Skeletal muscle satellite cell (primary cell): ENCODE measurements at regions not wholly inside any gene's neighbourhood (a gene's known extent, or its start where the extent isn't known, plus 50 kb on each side); places are given as distances from the start of the nearest gene placed in this dataset.
A peak's percentile ranks its signal among the peaks of the same experiment; 100 is the strongest.
"Not testable (repeated sequence)": the region's sequence is repeated elsewhere in the genome, so short reads cannot be mapped to it uniquely, and the experiment has no call there.

Source experiments
- H3K27me3 ChIP-seq: 2 replicates; pipeline ENCODE4 v1.7.0; 2013; ENCODE audit warnings: low read length; ENCODE audit not compliant: control insufficient read depth, insufficient read depth
- H3K36me3 ChIP-seq: 2 replicates; pipeline ENCODE4 v1.7.0; 2013; ENCODE audit warnings: mild to moderate bottlenecking, control low read depth, low read length; ENCODE audit not compliant: insufficient read depth
- H3K4me1 ChIP-seq: 2 replicates; pipeline ENCODE4 v1.7.0; 2013; ENCODE audit warnings: low read length; ENCODE audit not compliant: control insufficient read depth, insufficient read depth
- H3K4me2 ChIP-seq: 2 replicates; pipeline ENCODE4 v1.7.0; 2013; ENCODE audit warnings: mild to moderate bottlenecking, low read length
- H3K4me3 ChIP-seq: 2 replicates; pipeline ENCODE4 v1.7.0; 2013; ENCODE audit warnings: low read length
- H3K9ac ChIP-seq: 2 replicates; pipeline ENCODE4 v1.7.0; 2013; ENCODE audit warnings: mild to moderate bottlenecking, low read depth, low read length, moderate library complexity
- H3K9me3 ChIP-seq: replicated peaks from 2 replicates; pipeline ENCODE4 v1.7.0; 2013; ENCODE audit warnings: mild to moderate bottlenecking, control low read depth, low read length

- not testable (repeated sequence) for H3K9me3 ChIP-seq, H3K36me3 ChIP-seq, H3K4me3 ChIP-seq, H3K27me3 ChIP-seq, H3K9ac ChIP-seq, H3K4me1 ChIP-seq, H3K4me2 ChIP-seq
Measured at GRCh38 chr22:22296047-22296446, 51.5 kb downstream of the VPREB1 start.

GRCh38 chr22:22297159-22297793 lies 52.7 kb downstream of the VPREB1 start:
- H3K36me3 ChIP-seq, H3K9me3 ChIP-seq, H3K4me1 ChIP-seq, H3K27me3 ChIP-seq: not testable (repeated sequence)
- H3K9ac ChIP-seq, result peak overlapping the region; percentile 91
- peak overlapping the region; percentile 93 for H3K4me3 ChIP-seq
- H3K4me2 ChIP-seq, result peak overlapping the region; percentile 82

GRCh38 chr22:22297794-22298653 lies 53.4 kb downstream of the VPREB1 start:
- not testable (repeated sequence) for H3K27me3 ChIP-seq, H3K9me3 ChIP-seq, H3K4me1 ChIP-seq, H3K36me3 ChIP-seq
- peak overlapping the region; percentile 91 for H3K9ac ChIP-seq
- peak overlapping the region; percentile 82 for H3K4me2 ChIP-seq
- H3K4me3 ChIP-seq, result peak overlapping the region; percentile 93

- H3K4me3 ChIP-seq, result peak overlapping the region; percentile 93
- not testable (repeated sequence) for H3K36me3 ChIP-seq, H3K4me1 ChIP-seq, H3K27me3 ChIP-seq, H3K9me3 ChIP-seq
- peak overlapping the region; percentile 77 for H3K4me2 ChIP-seq
- peak overlapping the region; percentile 91 for H3K9ac ChIP-seq
Measured at GRCh38 chr22:22298654-22299009, 54.0 kb downstream of the VPREB1 start.

- not testable (repeated sequence) for H3K9ac ChIP-seq, H3K4me2 ChIP-seq, H3K4me3 ChIP-seq, H3K36me3 ChIP-seq, H3K27me3 ChIP-seq, H3K9me3 ChIP-seq, H3K4me1 ChIP-seq
Measured at GRCh38 chr22:22300511-22300910, 55.9 kb downstream of the VPREB1 start.

GRCh38 chr22:22300946-22301345 lies 56.4 kb downstream of the VPREB1 start:
- not testable (repeated sequence) for H3K9me3 ChIP-seq, H3K4me3 ChIP-seq, H3K4me1 ChIP-seq, H3K4me2 ChIP-seq, H3K36me3 ChIP-seq, H3K9ac ChIP-seq, H3K27me3 ChIP-seq

- H3K27me3 ChIP-seq, result no peaks in the 10 kb centered on the region
- H3K9ac ChIP-seq, result no peak overlapping the region
- peaks cover 28% of the 10 kb centered on the region for H3K36me3 ChIP-seq
- no peak overlapping the region for H3K4me2 ChIP-seq
- H3K4me3 ChIP-seq, result no peak overlapping the region
- H3K9me3 ChIP-seq, result no peaks in the 10 kb centered on the region
- H3K4me1 ChIP-seq, result no peaks in the 10 kb centered on the region
Measured at GRCh38 chr22:22316589-22316988, 72.0 kb downstream of the VPREB1 start.

- H3K4me2 ChIP-seq, result no peak overlapping the region
- no peaks in the 10 kb centered on the region for H3K27me3 ChIP-seq
- no peaks in the 10 kb centered on the region for H3K9me3 ChIP-seq
- no peak overlapping the region for H3K4me3 ChIP-seq
- H3K9ac ChIP-seq, result no peak overlapping the region
- H3K36me3 ChIP-seq, result peaks cover 28% of the 10 kb centered on the region
- H3K4me1 ChIP-seq, result no peaks in the 10 kb centered on the region
Measured at GRCh38 chr22:22318723-22319465, 74.3 kb downstream of the VPREB1 start.

GRCh38 chr22:22321743-22322611 lies 77.4 kb downstream of the VPREB1 start:
- not testable (repeated sequence) for H3K4me2 ChIP-seq, H3K4me1 ChIP-seq, H3K9me3 ChIP-seq, H3K27me3 ChIP-seq, H3K4me3 ChIP-seq, H3K9ac ChIP-seq
- H3K36me3 ChIP-seq, result peaks cover 16% of the 10 kb centered on the region

GRCh38 chr22:22322792-22323191 lies 78.2 kb downstream of the VPREB1 start:
- Histone ChIP-seq H3K4me3 (no peak overlapping the region), H3K4me2 (no peak overlapping the region), H3K9me3 (no peaks in the 10 kb centered on the region), H3K36me3 (peaks cover 16% of the 10 kb centered on the region), H3K4me1 (no peaks in the 10 kb centered on the region), H3K27me3 (no peaks in the 10 kb centered on the region), H3K9ac (no peak overlapping the region)

GRCh38 chr22:22327723-22328122 lies 83.1 kb downstream of the VPREB1 start:
- Histone ChIP-seq H3K9me3 (no peaks in the 10 kb centered on the region), H3K36me3 (no peaks in the 10 kb centered on the region), H3K4me2 (no peak overlapping the region), H3K27me3 (no peaks in the 10 kb centered on the region), H3K9ac (no peak overlapping the region), H3K4me1 (no peaks in the 10 kb centered on the region), H3K4me3 (no peak overlapping the region)
